Ammon's horn (tissue), 1 donor: ENCODE measurements at regions not wholly inside any gene's neighbourhood (a gene's known extent, or its start where the extent isn't known, plus 50 kb on each side); places are given as distances from the start of the nearest gene placed in this dataset.

Source experiments
- DNase-seq: peaks from one replicate; pipeline ENCODE4 v3.0.0-alpha.2; 2016; ENCODE audit warnings: low spot score

- DNase-seq, result no peak
These were observed 124.9 kb upstream of the TPK1 start for GRCh38 chr7:144960763-144961162.

- no peak for DNase-seq
These were observed 122.1 kb upstream of the TPK1 start for GRCh38 chr7:144957998-144958397.

GRCh38 chr7:144955422-144955821 lies 119.6 kb upstream of the TPK1 start:
- no peak for DNase-seq

GRCh38 chr7:144941127-144941526 lies 105.3 kb upstream of the TPK1 start:
- DNase-seq, result no peak

- no peak for DNase-seq
These were observed 101.3 kb upstream of the TPK1 start for GRCh38 chr7:144937199-144937598.

- no peak for DNase-seq
These were observed 100.5 kb upstream of the TPK1 start for GRCh38 chr7:144936314-144936713.

GRCh38 chr7:144910411-144910810 lies 74.6 kb upstream of the TPK1 start:
- no peak for DNase-seq

GRCh38 chr7:144908943-144909556 lies 73.2 kb upstream of the TPK1 start:
- DNase-seq, result no peak

- DNase-seq, result no peak
These were observed 72.5 kb upstream of the TPK1 start for GRCh38 chr7:144908324-144908723.

GRCh38 chr7:144907577-144907976 lies 71.7 kb upstream of the TPK1 start:
- no peak for DNase-seq

- no peak for DNase-seq
These were observed 67.3 kb upstream of the TPK1 start for GRCh38 chr7:144903201-144903600.

GRCh38 chr7:144892761-144893160 lies 56.9 kb upstream of the TPK1 start:
- no peak for DNase-seq
